Gastrocnemius medialis (tissue), 4 donors: ENCODE measurements at regions not wholly inside any gene's neighbourhood (a gene's known extent, or its start where the extent isn't known, plus 50 kb on each side); places are given as distances from the start of the nearest gene placed in this dataset.

Experiments
- ATAC-seq, 2 donors: fragments of 150-250 bp; one replicate each; pipeline ENCODE4 v1.9.1; 2016
- DNase-seq, 2 donors: peaks; one replicate each; pipeline ENCODE4 v3.0.0-alpha.2; 2019
- H3K27ac ChIP-seq, 4 donors: fragments of 200-600 bp; sonication (generic); 1 replicate in 1 of 4; 2 replicates in 3 of 4; pipeline ENCODE4 v1.5.1; 2016 to 2018; ENCODE audit warnings: mild to moderate bottlenecking in 2 of 4, moderate library complexity in 1 of 4
- H3K27me3 ChIP-seq, 3 donors: fragments of 200-600 bp; sonication (generic) in 2 of 3; 1 replicate in 1 of 3; 2 replicates in 2 of 3; pipeline versions ENCODE4 v1.5.1 to v1.6.0; 2016 to 2019; ENCODE audit warnings: mild to moderate bottlenecking in 1 of 3, moderate library complexity in 1 of 3
- H3K36me3 ChIP-seq, 2 donors: fragments of 200-600 bp; sonication (generic) in 1 of 2; one replicate each; pipeline ENCODE4 v1.5.1; 2017 to 2018
- H3K4me1 ChIP-seq, 2 donors: fragments of 200-600 bp; sonication (generic) in 1 of 2; one replicate each; pipeline ENCODE4 v1.5.1; 2016 to 2017; ENCODE audit warnings: mild to moderate bottlenecking in 2 of 2
- H3K4me3 ChIP-seq, 4 donors: fragments of 200-600 bp; sonication (generic) in 3 of 4; 1 replicate in 1 of 4; 2 replicates in 3 of 4; pipeline ENCODE4 v1.5.1; 2016 to 2019; ENCODE audit warnings: mild to moderate bottlenecking in 2 of 4
- H3K9me3 ChIP-seq, 3 donors: fragments of 200-600 bp; sonication (generic) in 2 of 3; 1 replicate in 1 of 3; 2 replicates in 2 of 3; pipeline ENCODE4 v1.5.1; 2016 to 2019
- CTCF ChIP-seq, 5 experiments: fragments of 450-650 bp in 3 of 5; fragments of 200-600 bp in 2 of 5; sonication (generic) in 2 of 5; IDR thresholded peaks in 4 of 5; conservative IDR thresholded peaks in 1 of 5; 1 replicate in 4 of 5; 2 replicates in 1 of 5; pipeline ENCODE4 v1.5.1; 2016 to 2019; ENCODE audit warnings: antibody characterized with exemption in 5 of 5, mild to moderate bottlenecking in 3 of 5, moderate library complexity in 3 of 5
- POLR2A ChIP-seq, 2 donors: fragments of 450-650 bp; IDR thresholded peaks; one replicate each; pipeline ENCODE4 v1.6.1; 2017; ENCODE audit warnings: antibody characterized with exemption in 2 of 2, mild to moderate bottlenecking in 2 of 2, moderate library complexity in 2 of 2
- in situ Hi-C, 4 donors: fragments of 200-750 bp; cut with MboI; loops; one replicate each; pipeline versions ENCODE4 v1.15.0 to v1.8.0; 2017; ENCODE audit warnings: low sequenced_read_pairs in 4 of 4
- intact Hi-C: fragments of 100-400 bp; cut with DNase I; formaldehyde crosslinking; loops from one replicate; pipeline ENCODE4 v1.15.1; 2023; ENCODE audit warnings: low total_unique reads

- Histone ChIP-seq H3K27me3 (no peaks in the 10 kb centered on the region), H3K4me3 (no peak overlapping the region), H3K4me1 (no peaks in the 10 kb centered on the region), H3K27ac (no peak overlapping the region), H3K36me3 (no peaks in the 10 kb centered on the region), H3K9me3 (peaks cover 0 to 8% (median 3%) of the 10 kb centered on the region in 3 donors)
- intact Hi-C loops (no loop called here), in situ Hi-C loops (no loop called here)
- no peak for DNase-seq
- no peak for ATAC-seq
- no peak for TF ChIP-seq CTCF (IDR thresholded peaks at IDR 0.05 in 4 of 5, conservative IDR thresholded peaks at IDR 0.05 in 1 of 5)
- TF ChIP-seq POLR2A (IDR thresholded peaks at IDR 0.05), result no peak
Observed at GRCh38 chr6:155614606-155615005, 159.0 kb upstream of the NOX3 start.

GRCh38 chr6:155611742-155612141 lies 156.1 kb upstream of the NOX3 start:
- Histone ChIP-seq H3K9me3 (peaks cover 0 to 8% (median 3%) of the 10 kb centered on the region in 3 donors), H3K36me3 (no peaks in the 10 kb centered on the region), H3K27ac (no peak overlapping the region), H3K4me1 (no peaks in the 10 kb centered on the region), H3K27me3 (no peaks in the 10 kb centered on the region), H3K4me3 (no peak overlapping the region)
- in situ Hi-C loops (no loop called here), intact Hi-C loops (no loop called here)
- ATAC-seq, result no peak
- no peak for DNase-seq
- TF ChIP-seq POLR2A (IDR thresholded peaks at IDR 0.05) (no peak), CTCF (IDR thresholded peaks at IDR 0.05 in 4 of 5, conservative IDR thresholded peaks at IDR 0.05 in 1 of 5) (no peak)

DNA sequence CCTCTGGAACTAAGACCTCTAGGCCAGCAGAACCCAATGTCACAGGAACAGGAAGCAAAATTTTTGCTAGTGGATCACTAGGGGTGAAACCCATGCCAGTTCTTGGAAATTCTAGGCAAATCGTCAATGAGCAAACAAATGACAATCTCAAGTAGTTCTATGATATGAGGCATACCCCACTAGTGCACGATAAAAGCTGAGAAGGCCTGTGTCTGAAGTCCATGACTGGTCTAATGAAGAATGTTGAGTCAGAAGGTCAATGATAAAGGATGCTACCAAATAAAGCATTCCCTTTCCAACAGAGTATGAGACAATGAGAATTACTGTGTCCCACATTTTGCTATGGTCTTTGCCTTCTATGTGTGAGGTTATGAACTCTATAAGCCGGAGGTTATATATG lies 149.4 kb upstream of the NOX3 start:
- no peak for TF ChIP-seq POLR2A (IDR thresholded peaks at IDR 0.05)
- TF ChIP-seq CTCF (IDR thresholded peaks at IDR 0.05 in 4 of 5, conservative IDR thresholded peaks at IDR 0.05 in 1 of 5), result no peak
- ATAC-seq, result no peak
- intact Hi-C loops, result no loop called here
- in situ Hi-C loops, result no loop called here
- Histone ChIP-seq H3K27ac (no peak overlapping the region), H3K9me3 (no peaks in the 10 kb centered on the region), H3K4me3 (no peak overlapping the region), H3K27me3 (no peaks in the 10 kb centered on the region), H3K4me1 (no peaks in the 10 kb centered on the region), H3K36me3 (no peaks in the 10 kb centered on the region)
- DNase-seq, result no peak

GRCh38 chr6:155599561-155599960 lies 143.9 kb upstream of the NOX3 start:
- in situ Hi-C loops (no loop called here), intact Hi-C loops (no loop called here)
- ATAC-seq (no peak), DNase-seq (no peak)
- Histone ChIP-seq H3K9me3 (no peaks in the 10 kb centered on the region), H3K36me3 (no peaks in the 10 kb centered on the region), H3K4me3 (no peak overlapping the region), H3K27me3 (no peaks in the 10 kb centered on the region), H3K4me1 (no peaks in the 10 kb centered on the region), H3K27ac (no peak overlapping the region)
- TF ChIP-seq CTCF (IDR thresholded peaks at IDR 0.05 in 4 of 5, conservative IDR thresholded peaks at IDR 0.05 in 1 of 5) (no peak), POLR2A (IDR thresholded peaks at IDR 0.05) (no peak)

- H3K4me1 ChIP-seq, result no peaks in the 10 kb centered on the region
- H3K9me3 ChIP-seq, result no peaks in the 10 kb centered on the region
- no peak overlapping the region for H3K4me3 ChIP-seq
- ATAC-seq, result no peak
- in situ Hi-C loops (no loop called here), intact Hi-C loops (no loop called here)
- no peaks in the 10 kb centered on the region for H3K36me3 ChIP-seq
- DNase-seq, result no peak
- no peak for TF ChIP-seq POLR2A (IDR thresholded peaks at IDR 0.05)
- TF ChIP-seq CTCF (IDR thresholded peaks at IDR 0.05 in 4 of 5, conservative IDR thresholded peaks at IDR 0.05 in 1 of 5), result no peak
- H3K27me3 ChIP-seq, result no peaks in the 10 kb centered on the region
- H3K27ac ChIP-seq, result no peak overlapping the region
Observed at GRCh38 chr6:155599160-155599559, 143.5 kb upstream of the NOX3 start.
